ENCODE measurements at regions not wholly inside any gene's neighbourhood (a gene's known extent, or its start where the extent isn't known, plus 50 kb on each side); places are given as distances from the start of the nearest gene placed in this dataset.

DNA sequence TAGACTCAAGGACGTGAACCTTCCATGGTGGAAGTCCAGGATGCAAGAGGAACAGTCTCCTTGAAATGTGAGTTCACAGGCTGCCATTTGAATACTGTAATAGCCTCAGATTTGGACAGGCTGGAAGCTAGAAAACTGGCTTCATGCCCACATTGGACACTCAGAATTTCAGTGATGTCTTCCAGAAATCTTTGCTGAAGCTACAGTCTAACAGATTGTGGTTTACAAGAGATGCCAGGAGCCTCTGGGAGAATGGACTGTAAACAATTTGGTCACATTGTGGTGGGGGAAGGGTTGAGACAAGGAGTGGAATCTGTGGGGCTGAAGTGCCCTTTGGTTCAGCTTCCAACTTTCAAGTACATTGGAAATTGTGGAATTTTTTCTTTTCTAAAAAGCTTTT is 252.0 kb upstream of the PROK2 start:
- Histone ChIP-seq H3K4me1 (no peaks in the 10 kb centered on the region), H3K27me3 (no peaks in the 10 kb centered on the region), H3K27ac (no peak overlapping the region), H3K4me3 (no peak overlapping the region), H3K36me3 (no peaks in the 10 kb centered on the region), H3K9me3 (no peaks in the 10 kb centered on the region)
- WGBS (ENCODE audit: insufficient coverage, low coverage, low lambda C conversion rate, missing lambda C conversion rate), result 67% methylated on average over 1 of the region's 1 CpG
- no peak for DNase-seq
- intact Hi-C loops (cut with DNase I), result no loop called here
- TF ChIP-seq POLR2A (IDR thresholded peaks at IDR 0.05), result no peak
- TF ChIP-seq, protein P1, sequence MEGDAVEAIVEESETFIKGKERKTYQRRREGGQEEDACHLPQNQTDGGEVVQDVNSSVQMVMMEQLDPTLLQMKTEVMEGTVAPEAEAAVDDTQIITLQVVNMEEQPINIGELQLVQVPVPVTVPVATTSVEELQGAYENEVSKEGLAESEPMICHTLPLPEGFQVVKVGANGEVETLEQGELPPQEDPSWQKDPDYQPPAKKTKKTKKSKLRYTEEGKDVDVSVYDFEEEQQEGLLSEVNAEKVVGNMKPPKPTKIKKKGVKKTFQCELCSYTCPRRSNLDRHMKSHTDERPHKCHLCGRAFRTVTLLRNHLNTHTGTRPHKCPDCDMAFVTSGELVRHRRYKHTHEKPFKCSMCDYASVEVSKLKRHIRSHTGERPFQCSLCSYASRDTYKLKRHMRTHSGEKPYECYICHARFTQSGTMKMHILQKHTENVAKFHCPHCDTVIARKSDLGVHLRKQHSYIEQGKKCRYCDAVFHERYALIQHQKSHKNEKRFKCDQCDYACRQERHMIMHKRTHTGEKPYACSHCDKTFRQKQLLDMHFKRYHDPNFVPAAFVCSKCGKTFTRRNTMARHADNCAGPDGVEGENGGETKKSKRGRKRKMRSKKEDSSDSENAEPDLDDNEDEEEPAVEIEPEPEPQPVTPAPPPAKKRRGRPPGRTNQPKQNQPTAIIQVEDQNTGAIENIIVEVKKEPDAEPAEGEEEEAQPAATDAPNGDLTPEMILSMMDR (IDR thresholded peaks at IDR 0.05), result no peak
- ATAC-seq, result no peak

DNA sequence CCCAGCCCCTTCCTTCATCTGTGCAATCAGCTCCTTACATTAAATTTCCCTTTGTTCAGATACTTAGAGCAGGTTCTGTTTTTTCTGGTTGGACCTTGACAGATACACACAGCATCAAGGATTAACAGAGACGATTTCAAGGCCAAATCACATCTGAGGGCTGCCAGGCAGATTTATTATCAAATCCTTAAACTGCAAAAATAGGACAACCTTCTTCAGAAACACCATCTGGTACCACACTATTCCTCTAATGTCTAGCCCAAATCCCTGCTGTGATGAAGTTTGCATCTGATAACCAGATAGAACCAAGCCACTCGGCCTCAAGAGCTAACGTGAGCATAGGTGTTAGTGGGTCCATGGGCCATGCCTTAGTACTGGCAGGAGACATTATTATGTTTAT is 250.7 kb upstream of the PROK2 start:
- WGBS (ENCODE audit: insufficient coverage, low coverage, low lambda C conversion rate, missing lambda C conversion rate), result 93% methylated on average over 3 of the region's 3 CpGs
- Histone ChIP-seq H3K36me3 (no peaks in the 10 kb centered on the region), H3K4me3 (no peak overlapping the region), H3K9me3 (no peaks in the 10 kb centered on the region), H3K4me1 (no peaks in the 10 kb centered on the region), H3K27ac (no peak overlapping the region), H3K27me3 (no peaks in the 10 kb centered on the region)
- no peak for TF ChIP-seq POLR2A (IDR thresholded peaks at IDR 0.05)
- TF ChIP-seq, protein P1 (IDR thresholded peaks at IDR 0.05), result no peak
- intact Hi-C loops (cut with DNase I), result no loop called here
- ATAC-seq (no peak), DNase-seq (no peak)

DNA sequence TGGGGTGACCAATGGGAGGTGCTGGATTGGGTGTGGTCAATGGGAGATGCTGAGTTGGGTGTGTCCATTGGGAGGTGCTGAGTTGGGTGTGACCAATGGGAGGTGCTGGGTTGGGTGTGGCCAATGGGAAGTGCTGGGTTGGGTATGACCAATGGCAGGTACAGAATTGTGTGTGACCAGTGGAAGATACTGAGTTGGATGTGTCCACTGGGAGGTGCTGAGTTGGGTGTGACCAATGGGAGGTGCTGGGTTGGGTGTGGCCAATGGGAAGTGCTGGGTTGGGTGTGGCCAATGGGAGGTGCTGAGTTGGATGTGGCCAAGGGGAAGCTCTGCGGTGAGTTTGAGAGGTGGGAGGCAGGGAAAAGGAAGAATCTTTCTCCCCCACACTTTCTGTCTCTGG is 250.0 kb upstream of the PROK2 start:
- ATAC-seq, result no peak
- no peak for DNase-seq

DNA sequence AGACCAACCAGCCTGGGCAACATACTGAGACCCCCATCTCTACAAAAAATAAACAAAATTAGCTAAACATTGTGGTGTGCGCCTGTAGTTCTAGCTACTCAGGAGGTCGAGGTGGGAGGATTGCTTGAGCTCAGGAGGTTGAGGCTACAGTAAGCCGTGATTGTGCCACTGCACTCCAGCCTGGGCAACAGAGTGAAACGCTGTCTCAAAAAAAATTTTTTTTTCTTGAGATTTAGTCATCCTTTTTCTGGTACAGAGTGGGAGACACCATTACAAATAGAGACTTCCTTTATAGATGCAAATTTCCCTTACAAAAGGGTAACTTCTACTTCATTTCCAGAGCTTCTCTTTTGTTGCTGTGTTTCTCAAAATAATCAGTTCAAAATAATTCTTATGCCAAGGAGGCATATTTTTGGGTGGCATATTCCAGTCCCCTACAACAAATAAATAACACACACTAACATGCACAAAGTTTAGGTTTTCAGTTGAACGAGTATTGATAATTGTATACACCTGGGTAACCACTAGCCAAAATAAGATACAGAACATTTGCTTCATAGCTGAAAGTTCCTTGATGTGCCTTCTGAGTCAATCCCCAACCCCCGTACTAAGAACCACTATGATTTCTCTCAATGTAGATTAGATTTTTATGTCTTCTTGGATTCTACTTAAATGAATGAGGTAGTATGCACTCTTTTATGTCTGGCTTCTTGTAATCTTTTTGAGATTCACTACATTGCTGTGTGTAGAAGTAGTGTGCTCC is 248.9 kb upstream of the PROK2 start:
- H3K27ac ChIP-seq, result no peak overlapping the region
- H3K4me1 ChIP-seq, result no peaks in the 10 kb centered on the region
- DNase-seq, result no peak
- H3K4me3 ChIP-seq, result no peak overlapping the region
- TF ChIP-seq, protein P1 (IDR thresholded peaks at IDR 0.05), result no peak
- no peak for TF ChIP-seq POLR2A (IDR thresholded peaks at IDR 0.05)
- intact Hi-C loops (cut with DNase I), result no loop called here
- no peaks in the 10 kb centered on the region for H3K9me3 ChIP-seq
- ATAC-seq, result no peak
- 73% methylated on average over 6 of the region's 6 CpGs for WGBS (ENCODE audit: insufficient coverage, low coverage, low lambda C conversion rate, missing lambda C conversion rate)
- H3K36me3 ChIP-seq, result no peaks in the 10 kb centered on the region
- no peaks in the 10 kb centered on the region for H3K27me3 ChIP-seq

More for the DNA sequence above, 250.0 kb upstream of the PROK2 start:
- no peaks in the 10 kb centered on the region for H3K4me1 ChIP-seq
- TF ChIP-seq POLR2A (IDR thresholded peaks at IDR 0.05), result no peak
- TF ChIP-seq, protein P1 (IDR thresholded peaks at IDR 0.05), result no peak
- H3K36me3 ChIP-seq, result no peaks in the 10 kb centered on the region
- no peaks in the 10 kb centered on the region for H3K27me3 ChIP-seq
- H3K4me3 ChIP-seq, result no peak overlapping the region
- no peak overlapping the region for H3K27ac ChIP-seq
- WGBS (ENCODE audit: insufficient coverage, low coverage, low lambda C conversion rate, missing lambda C conversion rate), result no CpG with 5 or more reads among the region's 1 CpG
- H3K9me3 ChIP-seq, result no peaks in the 10 kb centered on the region
- intact Hi-C loops (cut with DNase I), result no loop called here

Data from right lobe of liver (tissue), 6 donors.